ENCODE measurements at regions not wholly inside any gene's neighbourhood (a gene's known extent, or its start where the extent isn't known, plus 50 kb on each side); places are given as distances from the start of the nearest gene placed in this dataset.
"Not testable (repeated sequence)": the region's sequence is repeated elsewhere in the genome, so short reads cannot be mapped to it uniquely, and the experiment has no call there.

GRCh38 chr9:82764061-82764668 lies 298.8 kb downstream of the RASEF start:
- DNase-seq (ENCODE audit: low read depth) = no peak
- no peak for TF ChIP-seq CTCF (conservative IDR thresholded peaks at IDR 0.05; ENCODE audit: control insufficient read depth, insufficient read depth, low read depth, low read length)
- H3K4me3 ChIP-seq (ENCODE audit: control insufficient read depth, low read depth, low read length) = no peak overlapping the region

DNA sequence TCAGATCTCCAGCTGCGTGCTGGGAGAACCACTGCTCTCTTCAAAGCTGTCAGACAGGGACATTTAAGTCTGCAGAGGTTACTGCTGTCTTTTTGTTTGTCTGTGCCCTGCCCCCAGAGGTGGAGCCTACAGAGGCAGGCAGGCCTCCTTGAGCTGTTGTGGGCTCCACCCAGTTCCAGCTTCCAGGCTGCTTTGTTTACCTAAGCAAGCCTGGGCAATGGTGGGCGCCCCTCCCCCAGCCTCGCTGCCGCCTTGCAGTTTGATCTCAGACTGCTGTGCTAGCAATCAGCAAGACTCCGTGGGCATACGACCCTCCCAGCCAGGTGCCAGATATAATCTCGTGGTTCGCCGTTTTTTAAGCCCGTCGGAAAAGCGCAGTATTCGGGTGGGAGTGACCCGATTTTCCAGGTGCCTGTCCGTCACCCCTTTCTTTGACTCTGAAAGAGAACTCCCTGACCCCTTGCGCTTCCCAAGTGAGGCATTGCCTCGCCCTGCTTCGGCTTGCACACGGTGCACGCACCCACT lies 288.2 kb downstream of the RASEF start:
- H3K4me3 ChIP-seq (ENCODE audit: control insufficient read depth, low read depth, low read length); DNase-seq (ENCODE audit: low read depth): not testable (repeated sequence)

GRCh38 chr9:82776508-82776907 lies 286.4 kb downstream of the RASEF start:
- DNase-seq (ENCODE audit: low read depth) = no peak
- TF ChIP-seq CTCF (conservative IDR thresholded peaks at IDR 0.05; ENCODE audit: control insufficient read depth, insufficient read depth, low read depth, low read length) = no peak
- no peak overlapping the region for H3K4me3 ChIP-seq (ENCODE audit: control insufficient read depth, low read depth, low read length)

GRCh38 chr9:82777366-82777765 lies 285.6 kb downstream of the RASEF start:
- no peak overlapping the region for H3K4me3 ChIP-seq (ENCODE audit: control insufficient read depth, low read depth, low read length)
- DNase-seq (ENCODE audit: low read depth) = no peak
- no peak for TF ChIP-seq CTCF (conservative IDR thresholded peaks at IDR 0.05; ENCODE audit: control insufficient read depth, insufficient read depth, low read depth, low read length)

DNA sequence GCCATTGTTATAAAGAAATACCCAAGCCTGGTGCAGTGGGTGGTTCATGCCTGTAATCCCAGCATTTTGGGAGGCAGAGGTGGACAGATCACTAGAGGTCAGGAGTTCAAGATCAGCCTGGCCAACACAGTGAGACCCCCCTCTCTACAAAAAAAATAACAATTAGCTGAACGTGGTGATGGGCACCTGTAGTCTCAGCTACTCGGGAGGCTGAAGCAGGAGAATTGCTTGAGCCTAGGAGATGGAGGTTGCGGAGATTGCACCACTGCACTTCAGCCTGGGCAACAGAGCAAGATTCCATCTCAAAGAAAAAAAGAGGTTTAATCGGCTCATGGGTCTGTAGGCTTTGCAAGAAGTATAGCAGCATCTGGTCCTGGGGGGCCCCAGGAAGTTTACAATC lies 284.0 kb downstream of the RASEF start:
- not testable (repeated sequence) for H3K4me3 ChIP-seq (ENCODE audit: control insufficient read depth, low read depth, low read length); DNase-seq (ENCODE audit: low read depth)

GRCh38 chr9:82780017-82780416 lies 282.9 kb downstream of the RASEF start:
- no peak for DNase-seq (ENCODE audit: low read depth)
- no peak overlapping the region for H3K4me3 ChIP-seq (ENCODE audit: control insufficient read depth, low read depth, low read length)
- no peak for TF ChIP-seq CTCF (conservative IDR thresholded peaks at IDR 0.05; ENCODE audit: control insufficient read depth, insufficient read depth, low read depth, low read length)

DNA sequence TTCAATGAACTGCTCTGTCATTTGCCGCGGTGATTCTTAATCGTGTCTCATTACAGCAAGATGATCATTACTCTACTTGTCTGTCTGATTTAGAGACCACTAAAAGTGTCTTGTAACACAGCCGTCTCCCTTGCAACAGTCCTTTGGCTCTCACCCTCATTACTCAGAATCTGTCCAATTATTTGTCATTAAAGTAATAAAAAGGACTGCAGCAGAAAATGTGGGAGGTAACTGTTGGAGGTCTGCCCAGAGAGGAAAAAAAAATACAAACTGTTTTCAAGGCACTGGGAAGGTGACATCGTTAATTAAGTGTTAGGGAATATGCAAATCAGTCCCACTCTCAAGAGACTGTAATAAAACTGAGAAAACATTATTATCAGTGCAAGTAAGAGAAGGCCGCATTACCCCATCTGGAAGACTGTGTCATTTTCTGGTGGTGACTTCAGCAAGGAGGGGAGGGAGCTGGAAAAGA lies 281.0 kb downstream of the RASEF start:
- TF ChIP-seq CTCF (conservative IDR thresholded peaks at IDR 0.05; ENCODE audit: control insufficient read depth, insufficient read depth, low read depth, low read length) = no peak

GRCh38 chr9:82783045-82783444 lies 279.9 kb downstream of the RASEF start:
- DNase-seq (ENCODE audit: low read depth) = no peak
- no peak overlapping the region for H3K4me3 ChIP-seq (ENCODE audit: control insufficient read depth, low read depth, low read length)
- no peak for TF ChIP-seq CTCF (conservative IDR thresholded peaks at IDR 0.05; ENCODE audit: control insufficient read depth, insufficient read depth, low read depth, low read length)

More for the DNA sequence above, 281.0 kb downstream of the RASEF start:
- no peak for DNase-seq (ENCODE audit: low read depth)
- H3K4me3 ChIP-seq (ENCODE audit: control insufficient read depth, low read depth, low read length) = no peak overlapping the region

Measured in fibroblast of mammary gland (primary cell).